NCI-H1694 (cell line): ENCODE measurements at regions not wholly inside any gene's neighbourhood (a gene's known extent, or its start where the extent isn't known, plus 50 kb on each side); places are given as distances from the start of the nearest gene placed in this dataset.
"Not testable (repeated sequence)": the region's sequence is repeated elsewhere in the genome, so short reads cannot be mapped to it uniquely, and the experiment has no call there.

ENCODE experiments used
- DNase-seq: peaks from one replicate; lab custom pipeline; 2025; lab: John Stamatoyannopoulos, UW

- no peak for DNase-seq
Measured at GRCh38 chr3:164113371-164114332, 964.6 kb downstream of the SI start.

DNA sequence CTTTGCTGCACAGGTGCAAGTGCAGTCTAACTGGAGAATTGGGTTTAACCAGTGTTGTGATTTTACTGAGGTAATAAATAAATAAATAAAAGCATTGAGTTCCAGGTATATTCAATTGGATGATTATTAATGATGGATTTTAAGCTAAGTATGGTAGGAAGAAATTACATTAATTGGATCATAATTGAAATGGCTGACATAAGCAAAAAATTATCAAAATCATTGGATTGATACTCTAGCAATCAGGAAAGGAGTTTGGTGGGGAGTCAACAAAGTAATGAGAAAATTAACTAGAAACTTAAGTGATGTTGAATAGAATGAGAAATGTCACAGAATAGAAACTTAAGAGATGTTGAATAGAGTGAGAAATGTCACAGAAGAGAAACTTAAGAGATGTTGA, 981.9 kb downstream of the SI start:
- DNase-seq: no peak

- no peak for DNase-seq
Measured at GRCh38 chr3:164095949-164096348, 982.3 kb downstream of the SI start.

GRCh38 chr3:164095279-164095678, 983.0 kb downstream of the SI start:
- no peak for DNase-seq

DNA sequence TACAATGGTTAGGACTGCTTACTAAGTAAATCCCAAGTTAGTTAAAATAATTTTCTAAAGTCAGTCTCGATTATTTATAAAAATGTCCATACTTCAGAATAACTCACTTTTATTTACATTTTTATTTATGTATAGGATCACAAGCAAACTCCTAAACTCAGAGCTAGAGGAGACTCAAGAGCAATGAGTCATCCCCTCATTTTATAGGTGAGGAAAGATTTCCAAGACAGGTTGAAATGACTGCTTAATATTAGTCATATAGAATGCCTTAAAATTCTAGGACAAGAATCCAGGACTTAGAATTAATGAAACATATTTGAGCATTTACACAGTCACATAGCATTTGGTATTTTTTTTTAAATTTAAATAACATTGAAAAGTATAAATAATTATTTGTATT, 983.8 kb downstream of the SI start:
- no peak for DNase-seq

GRCh38 chr3:164080208-164080607, 998.1 kb downstream of the SI start:
- no peak for DNase-seq

DNA sequence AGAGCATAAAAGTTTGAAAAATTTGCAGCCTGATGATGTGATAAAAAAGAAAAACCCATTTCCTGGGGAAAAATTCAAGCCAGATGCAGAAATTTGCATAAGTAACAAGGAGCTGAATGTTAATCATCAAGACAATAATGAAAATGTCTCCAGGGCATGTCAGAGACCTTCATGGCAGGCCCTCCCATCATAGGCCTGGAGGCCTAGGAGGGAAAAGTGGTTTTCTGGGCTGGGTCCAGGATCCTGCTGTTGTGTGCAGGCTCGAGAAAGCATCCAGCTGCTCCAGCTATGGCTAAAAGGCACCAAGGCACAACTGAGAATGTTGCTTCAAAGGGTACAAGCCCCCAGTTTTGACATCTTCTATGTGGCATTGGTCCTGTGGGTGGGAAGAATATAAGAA, 1014.0 kb downstream of the SI start:
- no peak for DNase-seq

DNA sequence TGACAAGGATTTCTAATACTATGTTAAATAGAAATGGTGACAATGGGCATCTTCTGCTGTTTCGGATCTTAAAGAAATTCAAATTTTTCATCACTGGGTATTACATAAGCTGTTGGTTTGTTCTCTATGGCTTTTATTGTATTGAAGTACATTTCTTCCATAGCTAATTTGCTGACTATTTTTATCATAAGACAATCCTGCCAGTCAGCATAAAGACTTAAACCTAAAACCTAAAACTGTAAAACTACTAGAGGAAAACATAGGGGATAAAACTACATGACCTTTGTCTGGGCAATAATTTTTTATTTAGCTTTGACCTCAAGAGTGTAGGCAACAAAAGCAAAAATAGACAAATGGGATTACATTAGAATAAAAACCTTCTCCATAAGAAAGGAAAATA, 1017.4 kb downstream of the SI start:
- no peak for DNase-seq

DNA sequence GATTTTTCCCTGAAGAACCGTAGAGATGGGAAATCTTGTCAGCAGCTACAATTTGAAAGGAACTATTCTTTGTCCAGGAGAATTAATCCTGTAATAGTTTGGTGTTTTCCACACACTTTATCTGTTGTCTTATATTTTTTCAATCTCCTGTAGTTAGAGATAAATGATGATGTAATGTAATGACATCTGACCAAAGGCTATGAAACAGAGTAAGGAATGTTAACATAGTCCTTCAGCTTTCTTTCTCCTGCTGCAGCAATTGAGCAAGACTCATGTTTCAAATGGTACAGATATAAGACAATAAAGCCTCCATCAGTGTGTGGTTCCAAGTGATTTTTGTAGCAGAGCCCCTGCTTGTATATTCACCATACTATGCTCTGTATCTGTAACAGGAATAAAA, 1028.4 kb downstream of the SI start:
- no peak for DNase-seq

DNA sequence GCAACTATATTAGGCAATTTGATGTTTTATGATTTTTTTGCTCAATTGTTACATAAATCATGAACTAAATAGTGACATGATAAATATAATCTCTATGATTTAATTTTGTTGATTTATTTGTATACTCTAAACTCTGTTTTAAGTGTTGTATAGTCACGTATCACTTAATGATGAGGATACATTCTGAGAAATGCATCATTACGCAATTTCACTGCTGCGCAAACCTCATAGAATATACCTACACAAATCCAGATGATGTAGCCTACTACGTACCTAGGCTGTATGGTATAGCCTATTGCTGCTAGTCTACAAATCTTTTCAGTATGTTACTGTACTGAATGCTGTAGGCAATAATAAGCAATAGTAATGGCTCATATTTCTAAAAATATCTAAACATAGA, 1029.8 kb downstream of the SI start:
- DNase-seq: no peak

DNA sequence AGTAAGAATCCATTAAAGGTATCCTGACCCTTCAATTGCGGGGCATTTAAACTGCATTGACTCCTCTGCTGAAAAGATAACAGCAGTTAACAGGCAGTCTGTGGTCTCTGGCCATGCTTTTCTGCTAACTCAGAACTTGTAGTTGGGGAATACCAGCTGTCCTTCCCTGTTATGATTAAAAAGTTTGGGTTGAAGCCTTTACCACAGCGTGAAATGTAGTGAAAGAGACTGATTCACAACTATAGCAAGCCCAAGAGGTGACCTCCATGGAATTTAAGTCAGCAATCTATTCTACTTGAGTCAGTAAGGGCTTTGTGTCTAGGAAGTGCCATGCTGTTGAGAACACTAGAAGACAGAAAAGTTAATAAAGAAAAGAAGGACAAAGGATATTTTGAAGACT, 1037.3 kb downstream of the SI start:
- no peak for DNase-seq

- no peak for DNase-seq
Measured at GRCh38 chr3:164030194-164030593, 1048.1 kb downstream of the SI start.

DNA sequence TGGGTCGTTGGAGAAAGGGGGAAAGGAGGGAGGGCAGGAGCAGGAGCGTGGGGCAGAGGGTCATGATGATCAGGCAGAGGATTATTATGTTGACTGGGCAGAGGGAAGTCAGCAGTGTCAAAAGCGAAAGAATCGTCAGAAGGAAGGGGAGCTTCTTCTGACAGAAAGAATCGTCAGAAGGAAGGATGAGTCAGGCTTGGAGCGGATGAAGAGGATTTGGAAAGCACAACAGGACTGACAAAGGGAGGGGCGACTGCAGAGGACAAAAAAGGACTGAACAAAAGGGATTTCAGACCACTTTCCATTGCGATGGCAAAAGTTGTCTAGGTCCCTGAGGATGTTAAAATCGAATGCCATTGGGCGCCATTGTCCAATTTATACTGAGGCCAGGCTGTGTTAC, 1053.5 kb downstream of the SI start:
- no peak for DNase-seq

- DNase-seq: no peak
Measured at GRCh38 chr3:164023480-164023879, 1054.8 kb downstream of the SI start.

GRCh38 chr3:164018500-164018899, 1059.8 kb downstream of the SI start:
- no peak for DNase-seq

GRCh38 chr3:164007765-164008164, 1070.5 kb downstream of the SI start:
- no peak for DNase-seq

DNA sequence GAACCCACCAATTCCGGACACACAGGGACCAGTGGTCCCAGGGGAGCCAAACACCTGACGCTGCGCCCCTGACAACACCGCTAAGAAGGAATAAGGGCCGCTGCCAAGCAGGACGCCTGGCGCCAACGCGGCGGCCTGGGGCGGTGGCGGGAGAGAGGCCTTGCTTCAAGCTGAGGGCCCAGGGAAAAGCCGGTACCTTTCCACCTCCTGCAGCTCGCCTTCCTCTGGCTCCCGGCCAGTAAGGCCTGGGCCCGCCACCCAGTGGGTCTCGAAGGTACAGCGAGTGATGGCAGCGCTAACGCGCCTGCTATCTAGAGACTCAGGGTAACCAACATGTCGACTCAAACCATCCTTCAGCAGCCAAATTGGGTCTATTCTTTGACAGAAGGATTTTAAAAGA, 1074.1 kb downstream of the SI start:
- DNase-seq: no peak

GRCh38 chr3:164003016-164003415, 1075.3 kb downstream of the SI start:
- DNase-seq: not testable (repeated sequence)

DNA sequence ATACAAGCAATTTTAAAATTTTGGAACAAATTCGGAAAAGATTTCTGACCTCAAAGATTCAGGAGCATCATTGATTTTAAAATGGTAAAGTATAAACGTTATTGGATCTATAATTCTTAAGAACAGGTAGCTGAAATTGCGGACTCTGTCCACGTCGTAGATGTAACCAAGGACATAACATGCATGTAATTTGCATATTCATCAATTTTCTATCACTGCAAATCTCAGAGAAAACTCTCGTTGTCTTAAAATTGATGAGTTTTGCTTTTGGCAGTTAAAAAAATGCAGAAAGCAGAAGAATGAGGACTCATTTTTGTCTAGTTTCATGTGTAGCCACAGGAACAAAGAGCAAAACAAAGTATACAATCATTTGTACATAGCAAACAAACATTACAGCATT, 1094.4 kb downstream of the SI start:
- no peak for DNase-seq

GRCh38 chr3:163971861-163972260, 1106.4 kb downstream of the SI start:
- DNase-seq: no peak

DNA sequence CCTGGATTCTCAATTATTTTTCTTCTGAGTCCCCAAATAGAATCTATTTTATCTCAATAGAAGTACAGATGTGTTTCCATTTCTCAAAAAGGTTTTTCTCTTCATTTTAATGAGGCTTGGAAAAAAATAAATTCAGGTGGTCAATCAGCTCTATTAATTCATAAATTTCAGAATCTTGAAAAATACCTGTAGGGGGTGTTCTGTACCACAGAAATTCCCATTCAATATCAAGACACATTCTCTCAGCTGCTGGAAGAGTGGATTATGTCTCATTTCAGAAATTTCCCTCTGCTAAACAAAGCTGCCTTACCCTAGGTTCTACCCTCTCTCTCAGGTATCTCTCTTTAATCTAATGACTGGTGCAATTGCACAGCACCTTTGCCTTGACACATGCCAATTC, 1121.2 kb downstream of the SI start:
- no peak for DNase-seq

DNA sequence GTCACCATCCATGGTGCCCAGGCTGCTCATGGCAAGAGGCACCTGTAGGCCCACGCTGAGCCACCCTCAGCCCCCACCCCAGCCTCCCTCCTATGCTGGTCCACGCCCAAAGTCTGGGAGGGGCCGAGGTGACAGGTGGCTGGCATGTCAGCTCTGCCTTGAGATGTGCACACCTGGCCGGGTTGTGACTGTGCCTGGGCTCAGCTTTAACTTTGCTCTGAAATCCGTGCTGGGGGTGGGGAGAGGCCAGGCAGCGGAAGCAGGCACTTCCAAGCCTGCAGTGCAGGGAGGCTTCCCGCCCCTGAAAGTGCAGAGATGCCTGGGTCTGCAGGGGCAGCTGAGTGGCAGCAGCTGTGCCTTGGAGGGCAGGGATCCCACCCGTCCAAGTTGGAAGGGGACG, 1124.8 kb downstream of the SI start:
- no peak for DNase-seq

DNA sequence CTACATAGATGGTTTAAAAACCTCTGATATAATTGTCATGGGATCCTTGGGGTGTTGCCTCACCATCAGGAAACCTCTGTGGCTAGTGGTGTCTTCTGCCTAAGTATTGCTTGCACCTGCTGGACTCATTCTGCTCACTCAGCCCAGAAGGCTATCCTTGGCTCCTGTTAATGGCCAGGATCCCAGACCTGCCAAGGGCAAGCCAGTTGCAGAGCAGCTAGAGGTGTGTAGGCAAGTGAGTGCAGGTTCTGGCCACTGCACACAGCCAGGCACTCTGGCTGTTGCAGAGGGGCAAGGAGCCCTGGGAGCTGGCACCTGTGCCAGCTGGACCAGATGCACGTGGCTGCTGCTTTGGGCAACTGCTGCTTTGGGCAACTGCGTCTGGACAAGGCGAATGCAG, 1125.8 kb downstream of the SI start:
- DNase-seq: no peak

- no peak for DNase-seq
Measured at GRCh38 chr3:163951397-163951987, 1126.8 kb downstream of the SI start.
